ENCODE measurements at regions not wholly inside any gene's neighbourhood (a gene's known extent, or its start where the extent isn't known, plus 50 kb on each side); places are given as distances from the start of the nearest gene placed in this dataset.
"Not testable (repeated sequence)": the region's sequence is repeated elsewhere in the genome, so short reads cannot be mapped to it uniquely, and the experiment has no call there.

DNA sequence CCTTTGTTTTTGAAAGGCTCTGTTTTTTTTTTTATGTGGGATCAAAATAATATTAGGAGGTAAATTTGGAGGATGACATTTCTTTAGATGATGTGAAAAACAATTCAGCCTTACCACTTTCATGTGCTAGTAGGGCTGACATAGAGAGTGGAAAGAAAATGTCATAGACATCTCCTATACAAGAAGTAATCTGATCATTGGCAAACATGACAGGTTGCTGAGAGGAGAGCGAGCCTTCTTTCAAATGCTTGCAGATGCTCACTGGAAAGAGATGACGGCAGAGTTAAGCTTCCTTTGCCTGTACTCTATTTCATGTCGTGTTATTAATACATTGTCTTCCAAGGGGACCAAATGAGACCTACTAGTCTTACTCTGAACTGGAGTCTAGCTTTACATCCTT lies 160.1 kb upstream of the DAP start:
- DNase-seq = no peak

DNA sequence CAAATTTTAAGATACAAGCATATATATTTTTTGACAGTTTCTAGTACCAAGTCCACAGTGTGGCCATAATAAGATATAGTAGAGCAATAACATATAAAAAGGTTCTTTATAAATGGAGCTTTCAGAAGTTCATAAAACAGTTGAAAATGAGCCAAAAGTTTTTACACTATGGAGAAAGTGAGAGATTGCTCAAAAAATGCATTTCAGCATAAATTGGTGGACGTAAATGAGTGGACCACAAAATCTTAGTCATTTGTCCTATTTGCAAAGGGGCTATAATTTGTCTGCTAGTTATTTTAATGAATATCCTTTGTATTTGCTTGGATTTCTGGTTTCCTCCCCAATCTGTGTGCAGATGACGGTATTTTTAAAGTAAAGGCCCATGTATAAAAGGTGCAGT lies 159.4 kb upstream of the DAP start:
- DNase-seq = no peak

DNA sequence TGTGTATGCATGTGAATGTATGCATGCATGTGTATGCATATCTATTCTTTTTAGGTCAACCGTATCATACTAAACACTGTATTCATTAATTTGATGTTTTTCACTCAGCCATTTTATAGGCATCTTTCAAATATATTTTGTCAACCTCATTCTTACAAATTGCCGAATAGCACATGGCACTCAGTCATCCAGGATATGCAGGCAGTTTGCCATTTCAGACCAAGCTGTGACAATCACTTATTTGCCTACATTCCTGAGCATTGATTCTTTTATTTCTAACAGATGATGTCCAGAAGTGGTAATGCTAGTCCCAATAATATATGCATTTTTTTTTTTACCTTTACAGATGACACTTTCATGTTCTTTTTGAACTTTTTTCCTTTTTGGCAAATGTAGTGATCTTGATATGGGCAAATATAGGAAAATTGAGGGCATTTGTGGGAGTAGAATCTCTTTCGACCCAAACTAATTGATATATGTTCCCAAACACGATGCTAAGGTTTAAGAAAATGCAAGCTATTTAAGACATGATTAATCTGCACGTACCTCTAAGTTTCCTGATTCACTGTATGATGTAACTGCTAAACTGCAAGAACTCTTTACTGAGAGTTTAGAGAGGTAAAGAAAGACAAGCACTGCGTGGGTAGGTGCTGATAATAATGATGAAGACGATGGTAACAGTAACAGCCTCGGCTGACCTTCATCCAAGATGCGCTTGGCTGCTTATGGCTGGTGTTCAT lies 153.9 kb upstream of the DAP start:
- no peak for DNase-seq

DNA sequence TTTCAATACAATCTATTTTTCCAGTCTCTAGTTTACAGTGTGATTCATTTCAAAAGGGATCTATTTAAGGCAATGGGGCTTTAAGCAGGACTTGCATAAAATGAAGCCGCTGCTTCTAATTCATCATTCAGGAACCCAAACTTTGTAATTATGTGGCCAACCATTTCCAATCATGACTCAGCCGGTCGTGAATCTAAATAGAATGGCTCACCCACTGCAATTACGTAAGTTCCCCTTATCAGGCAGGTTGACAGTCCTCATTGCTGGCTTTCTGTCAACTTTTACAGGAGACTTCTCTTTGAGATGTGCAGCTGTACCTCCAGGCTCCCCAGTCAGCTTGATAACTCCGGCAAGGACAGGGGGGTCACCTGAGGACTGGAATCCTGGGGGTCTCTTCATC lies 152.8 kb upstream of the DAP start:
- no peak for DNase-seq

GRCh38 chr5:10913181-10913810 lies 152.3 kb upstream of the DAP start:
- no peak for DNase-seq

DNA sequence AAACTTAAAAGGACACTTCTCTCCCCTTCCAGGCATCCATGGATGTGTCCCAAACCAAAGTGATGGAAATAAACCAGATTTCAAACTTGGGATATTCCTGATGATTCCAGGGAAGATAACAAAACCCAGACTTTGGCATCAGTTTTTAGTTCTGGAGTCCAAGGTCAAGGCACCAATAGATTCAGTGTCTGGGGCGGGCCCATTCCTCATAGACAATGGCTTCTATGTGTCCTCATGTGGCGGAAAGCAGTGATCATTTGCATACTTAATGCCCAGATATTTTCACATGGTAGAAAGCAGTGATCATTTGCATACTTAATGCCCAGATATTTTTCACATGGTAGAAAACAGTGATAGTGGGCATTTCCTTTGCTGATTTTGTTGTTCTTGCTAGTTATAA lies 151.4 kb upstream of the DAP start:
- no peak for DNase-seq

GRCh38 chr5:10910261-10910660 lies 149.2 kb upstream of the DAP start:
- DNase-seq = no peak

DNA sequence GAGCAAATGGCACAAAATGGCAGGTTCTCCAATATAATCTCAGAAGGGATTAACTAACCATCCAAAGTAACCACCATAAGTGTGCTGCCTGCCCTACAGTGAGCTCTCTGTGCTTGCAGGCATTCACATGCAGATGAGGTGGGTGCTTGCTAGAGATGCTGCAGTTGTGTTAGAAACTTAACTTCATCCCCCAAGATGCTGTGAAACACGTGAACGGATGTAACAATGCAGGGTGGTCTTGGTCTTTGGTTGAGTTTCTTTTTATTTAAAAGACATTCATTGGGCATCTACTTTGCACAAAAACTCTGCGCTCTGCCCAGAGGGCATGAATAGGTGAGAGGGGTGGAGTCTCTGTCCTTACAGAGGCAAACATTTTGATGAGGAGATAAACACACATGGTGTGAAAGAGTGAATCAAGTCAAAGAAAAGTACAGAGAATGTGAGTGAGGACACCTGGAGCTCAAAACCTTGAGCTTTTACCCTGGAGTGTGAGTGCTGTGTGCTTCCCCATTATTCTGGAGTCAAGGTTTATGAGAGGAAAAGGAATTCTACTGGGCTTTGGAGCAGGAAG lies 143.9 kb upstream of the DAP start:
- no peak for DNase-seq

GRCh38 chr5:10903786-10904560 lies 142.9 kb upstream of the DAP start:
- no peak for DNase-seq

DNA sequence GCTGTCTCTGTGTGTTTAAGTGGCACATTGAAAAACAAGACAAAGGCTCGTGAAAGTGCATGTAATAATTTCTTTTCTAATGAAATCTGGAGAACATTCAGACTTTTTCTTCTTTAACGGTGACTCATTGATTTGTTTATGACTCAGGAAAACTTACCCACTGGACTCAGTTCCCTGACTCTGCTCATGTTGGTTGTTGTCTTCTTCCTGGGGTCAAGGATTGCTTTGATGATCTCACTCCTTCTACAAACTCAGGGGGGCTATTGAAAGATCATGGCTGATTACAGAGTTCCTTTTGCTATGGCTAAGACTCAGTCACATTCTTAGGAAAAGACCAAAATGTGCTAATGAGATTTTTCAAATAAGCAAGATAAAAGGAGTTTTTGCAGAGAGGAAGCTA lies 141.1 kb upstream of the DAP start:
- no peak for DNase-seq

DNA sequence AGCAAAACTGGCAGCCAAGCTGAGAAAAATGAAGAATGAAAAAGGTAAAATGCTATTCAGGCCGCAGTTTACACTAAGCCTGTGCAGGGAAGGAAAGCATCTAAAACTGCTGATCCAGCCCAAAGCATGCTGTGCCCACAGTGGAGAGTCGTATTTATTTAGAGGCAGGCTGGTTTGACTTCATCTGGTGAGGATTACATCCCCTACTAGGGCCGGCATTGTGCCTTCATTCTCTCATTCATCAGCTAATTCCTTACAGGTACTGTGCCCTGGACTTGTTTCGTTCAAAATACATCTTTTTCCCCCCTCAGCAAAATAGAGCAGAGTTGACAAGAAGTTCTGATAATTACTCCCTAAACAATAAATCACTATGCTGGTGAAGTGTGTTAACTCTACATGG lies 137.5 kb upstream of the DAP start:
- DNase-seq = no peak

- no peak for DNase-seq
Measured at GRCh38 chr5:10896016-10896415, 135.0 kb upstream of the DAP start.

DNA sequence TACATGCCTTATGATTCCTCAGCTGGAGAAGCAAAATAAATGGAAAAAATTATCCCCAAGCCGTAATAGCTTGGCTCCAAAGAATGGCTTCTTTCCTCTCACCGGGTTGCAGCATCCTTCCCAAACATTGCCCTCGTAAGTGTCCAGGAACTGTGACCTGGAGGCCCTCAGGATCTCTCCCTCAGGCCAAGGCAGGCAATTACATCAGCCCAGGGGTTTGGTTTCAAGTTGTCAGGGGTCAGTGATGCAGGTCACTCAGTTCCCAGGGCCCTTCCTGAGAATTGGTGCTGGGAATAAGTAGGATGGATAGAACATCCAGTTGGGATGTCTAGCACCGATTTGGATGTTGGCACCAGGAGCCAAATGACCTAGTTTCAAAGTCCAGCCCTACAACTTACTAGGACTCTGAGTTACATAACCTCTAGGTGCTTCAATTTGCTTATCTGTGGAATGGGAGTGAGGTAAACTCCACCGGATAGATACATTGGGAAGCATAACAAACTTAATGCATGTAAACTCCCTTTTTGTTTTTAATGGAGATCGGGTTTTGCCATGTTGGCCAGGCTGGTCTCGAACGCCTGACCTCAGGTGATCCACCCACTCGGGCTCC lies 133.5 kb upstream of the DAP start:
- DNase-seq = no peak

DNA sequence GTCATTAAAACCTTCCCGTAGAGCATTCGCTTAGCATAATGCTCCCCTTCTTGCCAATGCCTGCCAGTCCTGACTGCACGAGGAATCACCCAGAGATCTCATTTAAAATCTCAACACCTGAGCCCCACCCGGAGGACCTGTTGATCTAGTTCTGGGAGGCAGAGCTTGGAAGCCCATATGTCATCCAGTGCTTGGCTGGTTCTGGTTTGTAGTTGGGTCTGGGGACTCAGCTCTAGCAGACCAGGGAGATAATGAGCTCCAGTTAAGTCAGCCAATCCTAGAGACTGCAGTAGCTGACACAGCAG lies 131.8 kb upstream of the DAP start:
- DNase-seq = no peak

DNA sequence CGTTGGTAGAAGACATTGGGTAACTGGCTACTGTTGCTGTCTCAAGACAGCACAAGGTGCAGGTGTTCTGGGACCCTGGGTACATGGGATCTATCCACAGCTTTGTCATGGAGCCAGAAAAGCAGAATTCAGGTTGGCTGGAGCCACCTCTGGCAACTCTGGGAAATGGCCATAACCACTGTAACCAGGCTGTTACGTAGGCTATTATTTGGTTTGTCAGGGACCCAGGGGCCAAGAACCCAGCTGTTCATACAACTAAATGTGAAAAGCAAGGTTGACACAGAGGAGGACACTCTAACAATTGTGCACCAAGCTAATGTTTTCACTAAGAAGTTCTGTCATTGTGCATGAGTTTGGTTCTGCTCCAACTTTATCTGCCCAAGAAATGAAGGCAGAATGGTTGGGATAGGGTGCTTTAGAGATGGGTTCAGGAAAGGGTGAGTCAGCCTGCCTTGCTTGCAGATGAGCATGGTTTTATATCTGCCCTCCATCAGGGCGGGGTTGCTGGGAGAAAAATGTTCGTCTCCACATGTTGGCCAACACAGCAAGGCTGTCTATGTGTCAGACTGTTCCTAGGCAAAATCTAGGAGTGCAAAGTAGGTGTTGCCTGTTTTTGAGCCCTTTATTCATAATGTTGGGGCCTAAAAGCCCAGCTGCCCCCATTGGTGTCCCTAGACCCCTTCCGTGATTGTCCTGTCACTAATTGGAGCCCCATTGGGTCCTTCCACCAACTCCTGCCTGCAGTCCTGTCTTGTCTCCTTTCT lies 131.3 kb upstream of the DAP start:
- DNase-seq = no peak

GRCh38 chr5:10891193-10891592 lies 130.2 kb upstream of the DAP start:
- no peak for DNase-seq

DNA sequence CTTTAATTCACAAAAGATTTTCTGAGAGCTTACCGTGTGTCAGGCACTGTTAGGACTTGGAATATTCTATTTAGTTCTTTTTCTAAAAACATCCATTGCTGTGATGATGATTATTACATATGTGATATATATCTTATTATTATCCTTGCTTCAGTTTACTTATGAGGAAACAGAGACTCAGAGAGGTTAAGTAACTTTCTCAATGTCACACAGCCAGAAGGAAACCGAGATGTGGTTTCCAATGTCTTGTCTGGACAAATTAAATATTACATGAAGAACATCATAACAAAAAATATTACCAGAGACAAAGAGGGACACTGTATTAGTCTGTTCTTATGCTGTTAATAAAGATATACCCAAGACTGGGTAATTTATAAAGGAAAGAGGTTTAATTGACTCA lies 125.5 kb upstream of the DAP start:
- DNase-seq = no peak

- DNase-seq = no peak
Measured at GRCh38 chr5:10885026-10885425, 124.0 kb upstream of the DAP start.

DNA sequence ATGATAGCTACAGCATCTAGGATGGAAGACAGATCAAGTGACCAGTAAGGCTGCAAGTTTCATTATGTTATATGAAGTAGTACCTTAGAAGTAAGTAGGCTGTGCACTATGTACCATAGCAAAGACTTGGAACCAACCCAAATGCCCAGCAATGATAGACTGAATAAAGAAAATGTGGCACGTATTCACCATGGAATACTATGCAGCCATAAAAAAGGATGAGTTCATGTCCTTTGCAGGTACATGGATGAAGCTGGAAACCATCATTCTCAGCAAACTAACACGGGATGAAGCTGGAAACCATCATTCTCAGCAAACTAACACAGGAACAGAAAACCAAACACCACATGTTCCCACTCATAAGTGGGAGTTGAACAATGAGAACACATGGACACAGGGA lies 122.9 kb upstream of the DAP start:
- DNase-seq = not testable (repeated sequence)

- no peak for DNase-seq
Measured at GRCh38 chr5:10880934-10881333, 119.9 kb upstream of the DAP start.

GRCh38 chr5:10876996-10877395 lies 116.0 kb upstream of the DAP start:
- not testable (repeated sequence) for DNase-seq

GRCh38 chr5:10876006-10876744 lies 115.1 kb upstream of the DAP start:
- no peak for DNase-seq

Measured in NCI-H345 (cell line).